ENCODE measurements at regions not wholly inside any gene's neighbourhood (a gene's known extent, or its start where the extent isn't known, plus 50 kb on each side); places are given as distances from the start of the nearest gene placed in this dataset.

DNA sequence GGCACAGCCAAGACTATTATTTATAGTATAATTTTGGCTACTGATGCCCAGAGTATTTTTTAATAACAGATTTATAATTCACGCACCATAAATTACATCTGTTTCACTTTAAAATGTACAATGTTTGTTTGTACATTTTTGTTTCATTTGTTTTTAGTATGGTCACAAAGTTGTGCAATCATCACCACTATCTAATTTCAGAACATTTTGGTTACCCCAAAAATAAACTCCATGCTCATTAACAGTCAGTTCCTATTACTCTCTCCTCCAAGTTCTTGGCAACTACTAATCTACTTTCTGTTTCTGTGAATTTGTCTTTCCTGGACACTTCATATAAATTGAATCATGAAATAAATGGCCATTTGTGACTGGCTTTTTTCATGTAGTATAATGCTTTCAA lies 176.7 kb downstream of the SH3BGRL start:
- no peak for DNase-seq (ENCODE audit: low read depth, low spot score)
- ATAC-seq = no peak
- in situ Hi-C loops (cut with MboI) = loop anchor here (10.0 kb wide), 2 partner anchors 184 to 504 kb away; no protein-coding TSS in a partner anchor
- Histone ChIP-seq H3K4me2 (ENCODE audit: control insufficient read depth, insufficient read depth) (no peak overlapping the region), H3K36me3 (ENCODE audit: control insufficient read depth in 2 of 2, insufficient read depth in 2 of 2, low read length in 1 of 2) (no peaks in the 10 kb centered on the region), H3K79me2 (ENCODE audit: control insufficient read depth, insufficient read depth, low read length) (no peaks in the 10 kb centered on the region), H3K9ac (ENCODE audit: control insufficient read depth, insufficient read depth, low read length) (no peak overlapping the region), H3K27me3 (replicated peaks in 1 of 2; ENCODE audit: control insufficient read depth in 2 of 2, insufficient read depth in 2 of 2, low read length in 1 of 2) (no peaks in the 10 kb centered on the region), H4K20me1 (ENCODE audit: control insufficient read depth, insufficient read depth) (no peaks in the 10 kb centered on the region), H3K27ac (ENCODE audit: control insufficient read depth, insufficient read depth) (no peak overlapping the region), H3K9me3 (replicated peaks; ENCODE audit: control insufficient read depth, insufficient read depth, low read length) (no peaks in the 10 kb centered on the region), H3K4me3 (no peak overlapping the region), H2AFZ (ENCODE audit: control insufficient read depth, low read depth, low read length) (no peak overlapping the region), H3K4me1 (ENCODE audit: control insufficient read depth, insufficient read depth, low read length) (no peaks in the 10 kb centered on the region)
- FAIRE-seq = no peak
- SMC1A ChIA-PET (ENCODE audit: uncharacterized antibody, unreplicated experiment) = interaction anchor here (1.0 to 2.2 kb wide), 4 partner anchors 107 to 502 kb away, joined by 3 to 7 read pairs (median 6); partner anchors contain the start of genes HMGN5 and SH3BGRL
- POLR2A ChIA-PET = no interaction called here
- BruUV-seq (replicated peaks) = no TSS peak
- intact Hi-C loops (cut with micrococcal nuclease; ENCODE audit: unreplicated experiment) = loop anchor here (5.0 kb wide), 1 partner anchor 181 kb away; no protein-coding TSS in a partner anchor
- CTCF ChIA-PET = interaction anchor here (0.8 to 3.5 kb wide), 13 partner anchors 10 to 822 kb away, joined by 3 to 13 read pairs (median 4); no protein-coding TSS in a partner anchor
- 42% methylated on average over 1 of the region's 1 CpG for whole genome bisulfite sequencing (ENCODE audit: insufficient coverage, insufficient replicate concordance, low lambda C conversion rate, missing lambda C conversion rate)
- RAD21 ChIA-PET (ENCODE audit: unreplicated experiment) = interaction anchor here (1.1 to 1.5 kb wide), 2 partner anchors 184 to 501 kb away, joined by 4 to 9 read pairs; no protein-coding TSS in a partner anchor
- TF ChIP-seq, protein P1, sequence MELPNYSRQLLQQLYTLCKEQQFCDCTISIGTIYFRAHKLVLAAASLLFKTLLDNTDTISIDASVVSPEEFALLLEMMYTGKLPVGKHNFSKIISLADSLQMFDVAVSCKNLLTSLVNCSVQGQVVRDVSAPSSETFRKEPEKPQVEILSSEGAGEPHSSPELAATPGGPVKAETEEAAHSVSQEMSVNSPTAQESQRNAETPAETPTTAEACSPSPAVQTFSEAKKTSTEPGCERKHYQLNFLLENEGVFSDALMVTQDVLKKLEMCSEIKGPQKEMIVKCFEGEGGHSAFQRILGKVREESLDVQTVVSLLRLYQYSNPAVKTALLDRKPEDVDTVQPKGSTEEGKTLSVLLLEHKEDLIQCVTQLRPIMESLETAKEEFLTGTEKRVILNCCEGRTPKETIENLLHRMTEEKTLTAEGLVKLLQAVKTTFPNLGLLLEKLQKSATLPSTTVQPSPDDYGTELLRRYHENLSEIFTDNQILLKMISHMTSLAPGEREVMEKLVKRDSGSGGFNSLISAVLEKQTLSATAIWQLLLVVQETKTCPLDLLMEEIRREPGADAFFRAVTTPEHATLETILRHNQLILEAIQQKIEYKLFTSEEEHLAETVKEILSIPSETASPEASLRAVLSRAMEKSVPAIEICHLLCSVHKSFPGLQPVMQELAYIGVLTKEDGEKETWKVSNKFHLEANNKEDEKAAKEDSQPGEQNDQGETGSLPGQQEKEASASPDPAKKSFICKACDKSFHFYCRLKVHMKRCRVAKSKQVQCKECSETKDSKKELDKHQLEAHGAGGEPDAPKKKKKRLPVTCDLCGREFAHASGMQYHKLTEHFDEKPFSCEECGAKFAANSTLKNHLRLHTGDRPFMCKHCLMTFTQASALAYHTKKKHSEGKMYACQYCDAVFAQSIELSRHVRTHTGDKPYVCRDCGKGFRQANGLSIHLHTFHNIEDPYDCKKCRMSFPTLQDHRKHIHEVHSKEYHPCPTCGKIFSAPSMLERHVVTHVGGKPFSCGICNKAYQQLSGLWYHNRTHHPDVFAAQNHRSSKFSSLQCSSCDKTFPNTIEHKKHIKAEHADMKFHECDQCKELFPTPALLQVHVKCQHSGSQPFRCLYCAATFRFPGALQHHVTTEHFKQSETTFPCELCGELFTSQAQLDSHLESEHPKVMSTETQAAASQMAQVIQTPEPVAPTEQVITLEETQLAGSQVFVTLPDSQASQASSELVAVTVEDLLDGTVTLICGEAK (IDR thresholded peaks at IDR 0.05; ENCODE audit: borderline replicate concordance) = no peak
- TF ChIP-seq SMC3 (IDR thresholded peaks at IDR 0.05; ENCODE audit: borderline replicate concordance, low read length) (no peak), MTA3 (IDR thresholded peaks at IDR 0.05; ENCODE audit: borderline replicate concordance, low read length) (no peak), EED (IDR thresholded peaks at IDR 0.05; ENCODE audit: low read depth) (no peak), IKZF1 (conservative IDR thresholded peaks at IDR 0.05) (no peak), ASH2L (IDR thresholded peaks at IDR 0.05; ENCODE audit: borderline replicate concordance, low read depth) (no peak), EZH2 (IDR thresholded peaks at IDR 0.05; ENCODE audit: borderline replicate concordance, control insufficient read depth, low read depth, low read length) (no peak), FOS (IDR thresholded peaks at IDR 0.05; ENCODE audit: borderline replicate concordance, extremely low read depth, insufficient read length) (no peak), MXI1 (IDR thresholded peaks at IDR 0.05; ENCODE audit: low read depth, low read length) (no peak), TCF3 (IDR thresholded peaks at IDR 0.05; ENCODE audit: borderline replicate concordance, insufficient read depth, low read depth, low read length) (no peak), RUNX3 (IDR thresholded peaks at IDR 0.05; ENCODE audit: low read length) (no peak), TAF1 (IDR thresholded peaks at IDR 0.05; ENCODE audit: borderline replicate concordance, low read depth, low read length) (no peak), RCOR1 (conservative IDR thresholded peaks at IDR 0.05; ENCODE audit: low read depth, low read length) (no peak)
- TF ChIP-seq, protein P2, sequence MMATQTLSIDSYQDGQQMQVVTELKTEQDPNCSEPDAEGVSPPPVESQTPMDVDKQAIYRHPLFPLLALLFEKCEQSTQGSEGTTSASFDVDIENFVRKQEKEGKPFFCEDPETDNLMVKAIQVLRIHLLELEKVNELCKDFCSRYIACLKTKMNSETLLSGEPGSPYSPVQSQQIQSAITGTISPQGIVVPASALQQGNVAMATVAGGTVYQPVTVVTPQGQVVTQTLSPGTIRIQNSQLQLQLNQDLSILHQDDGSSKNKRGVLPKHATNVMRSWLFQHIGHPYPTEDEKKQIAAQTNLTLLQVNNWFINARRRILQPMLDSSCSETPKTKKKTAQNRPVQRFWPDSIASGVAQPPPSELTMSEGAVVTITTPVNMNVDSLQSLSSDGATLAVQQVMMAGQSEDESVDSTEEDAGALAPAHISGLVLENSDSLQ (IDR thresholded peaks at IDR 0.05) = no peak
- TF ChIP-seq, protein P3, sequence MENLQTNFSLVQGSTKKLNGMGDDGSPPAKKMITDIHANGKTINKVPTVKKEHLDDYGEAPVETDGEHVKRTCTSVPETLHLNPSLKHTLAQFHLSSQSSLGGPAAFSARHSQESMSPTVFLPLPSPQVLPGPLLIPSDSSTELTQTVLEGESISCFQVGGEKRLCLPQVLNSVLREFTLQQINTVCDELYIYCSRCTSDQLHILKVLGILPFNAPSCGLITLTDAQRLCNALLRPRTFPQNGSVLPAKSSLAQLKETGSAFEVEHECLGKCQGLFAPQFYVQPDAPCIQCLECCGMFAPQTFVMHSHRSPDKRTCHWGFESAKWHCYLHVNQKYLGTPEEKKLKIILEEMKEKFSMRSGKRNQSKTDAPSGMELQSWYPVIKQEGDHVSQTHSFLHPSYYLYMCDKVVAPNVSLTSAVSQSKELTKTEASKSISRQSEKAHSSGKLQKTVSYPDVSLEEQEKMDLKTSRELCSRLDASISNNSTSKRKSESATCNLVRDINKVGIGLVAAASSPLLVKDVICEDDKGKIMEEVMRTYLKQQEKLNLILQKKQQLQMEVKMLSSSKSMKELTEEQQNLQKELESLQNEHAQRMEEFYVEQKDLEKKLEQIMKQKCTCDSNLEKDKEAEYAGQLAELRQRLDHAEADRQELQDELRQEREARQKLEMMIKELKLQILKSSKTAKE (IDR thresholded peaks at IDR 0.05; ENCODE audit: low read depth, poor library complexity, severe bottlenecking) = no peak
- TF ChIP-seq, protein P4, sequence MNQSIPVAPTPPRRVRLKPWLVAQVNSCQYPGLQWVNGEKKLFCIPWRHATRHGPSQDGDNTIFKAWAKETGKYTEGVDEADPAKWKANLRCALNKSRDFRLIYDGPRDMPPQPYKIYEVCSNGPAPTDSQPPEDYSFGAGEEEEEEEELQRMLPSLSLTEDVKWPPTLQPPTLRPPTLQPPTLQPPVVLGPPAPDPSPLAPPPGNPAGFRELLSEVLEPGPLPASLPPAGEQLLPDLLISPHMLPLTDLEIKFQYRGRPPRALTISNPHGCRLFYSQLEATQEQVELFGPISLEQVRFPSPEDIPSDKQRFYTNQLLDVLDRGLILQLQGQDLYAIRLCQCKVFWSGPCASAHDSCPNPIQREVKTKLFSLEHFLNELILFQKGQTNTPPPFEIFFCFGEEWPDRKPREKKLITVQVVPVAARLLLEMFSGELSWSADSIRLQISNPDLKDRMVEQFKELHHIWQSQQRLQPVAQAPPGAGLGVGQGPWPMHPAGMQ (IDR thresholded peaks at IDR 0.05; ENCODE audit: borderline replicate concordance) = no peak
